K562 (cell line): ENCODE measurements at regions not wholly inside any gene's neighbourhood (a gene's known extent, or its start where the extent isn't known, plus 50 kb on each side); places are given as distances from the start of the nearest gene placed in this dataset.

Experiments
- ATAC-seq: fragments of 200-7000 bp; cut with Tn5 transposase; 3 replicates; pipeline ENCODE4 v1.9.1; 2020; ENCODE audit warnings: moderate library complexity
- BruUV-seq: library from RNA; stranded (reverse); fragments of 400-500 nt; replicated peaks from 2 replicates; lab custom pipeline; 2021; lab: Mats Ljungman, UMichigan
- CTCF ChIA-PET: fragments of 300-600 bp; formaldehyde crosslinking; extraction: SDS; loops from one replicate; lab custom pipeline; 2021; ENCODE audit warnings: low intra/inter-chr PET ratio; lab: Yijun Ruan, JAX
- POLR2A ChIA-PET: fragments of 300-600, 350-650 bp; sonication (Branson Sonifier 250); formaldehyde crosslinking; extraction: SDS; loops from one replicate; lab custom pipeline; 2021; ENCODE audit warnings: antibody characterized with exemption, inconsistent platforms; lab: Yijun Ruan, JAX
- DNase-seq, 4 experiments: peaks; one replicate each; pipeline versions ENCODE4 v3.0.0 to v3.0.0-alpha.2; 2011 to 2018; ENCODE audit warnings: low spot score in 3 of 4, mixed read lengths in 3 of 4; ENCODE audit errors: extremely low read depth in 1 of 4
- FAIRE-seq: peaks from 2 replicates; lab custom pipeline; 2011; peaks lifted over from hg19 to GRCh38; lab: Jason Lieb, UNC
- H2AFZ ChIP-seq: 2 replicates; pipeline ENCODE4 v1.6.0; 2011; ENCODE audit warnings: low read depth, low read length, control low read depth, inconsistent platforms
- H3K27ac ChIP-seq: fragments of 200-600 bp; 3 replicates; pipeline ENCODE4 v1.8.0; 2011; ENCODE audit warnings: low read depth, mild to moderate bottlenecking, control low read depth, inconsistent platforms, low read length, moderate library complexity, mixed read lengths; ENCODE audit errors: extremely low read depth
- H3K27me3 ChIP-seq, 2 experiments: fragments of 300-600 bp in 1 of 2; 2 replicates in 1 of 2; 3 replicates in 1 of 2; pipeline versions ENCODE4 v1.6.0 to v1.8.0; 2011; ENCODE audit warnings: inconsistent platforms in 2 of 2, low read length in 2 of 2, mild to moderate bottlenecking in 1 of 2, mixed read lengths in 1 of 2, moderate library complexity in 1 of 2; ENCODE audit not compliant: control insufficient read depth in 2 of 2, insufficient read depth in 2 of 2
- H3K36me3 ChIP-seq: fragments of 300-600 bp; 3 replicates; pipeline ENCODE4 v1.8.0; 2011; ENCODE audit warnings: mild to moderate bottlenecking, low read length, inconsistent platforms; ENCODE audit not compliant: control insufficient read depth, insufficient read depth
- H3K4me1 ChIP-seq, 2 experiments: fragments of 200-600 bp in 1 of 2; replicated peaks in 1 of 2; 2 replicates in 1 of 2; 3 replicates in 1 of 2; pipeline versions ENCODE4 v1.5.1 to v1.8.0; 2011; ENCODE audit warnings: inconsistent platforms in 2 of 2, low read length in 2 of 2, mild to moderate bottlenecking in 1 of 2, mixed read lengths in 1 of 2, moderate library complexity in 1 of 2; ENCODE audit not compliant: control insufficient read depth in 2 of 2, insufficient read depth in 2 of 2
- H3K4me2 ChIP-seq: 2 replicates; pipeline ENCODE4 v1.6.1; 2011; ENCODE audit warnings: low read length, control low read depth, inconsistent platforms, mixed read lengths; ENCODE audit not compliant: insufficient read depth
- H3K4me3 ChIP-seq: fragments of 200-600 bp; sonication (generic), shearing (Covaris generic); 2 replicates; pipeline ENCODE4 v1.5.1; 2016; ENCODE audit warnings: control low read depth, inconsistent platforms
- H3K79me2 ChIP-seq: fragments of 200-600 bp; 3 replicates; pipeline ENCODE4 v1.8.0; 2011; ENCODE audit warnings: low read length, inconsistent platforms; ENCODE audit not compliant: control insufficient read depth, insufficient read depth
- H3K9ac ChIP-seq, 2 experiments: 2 replicates each; pipeline versions ENCODE4 v1.6.0 to v1.6.1; 2011; ENCODE audit warnings: low read depth in 2 of 2, low read length in 2 of 2, control low read depth in 1 of 2, inconsistent platforms in 1 of 2, mild to moderate bottlenecking in 1 of 2, mixed read lengths in 1 of 2; ENCODE audit not compliant: insufficient read depth in 1 of 2
- H3K9me1 ChIP-seq: one replicate; pipeline ENCODE4 v1.6.0; 2011; ENCODE audit warnings: inconsistent platforms, mild to moderate bottlenecking, low read length, moderate library complexity; ENCODE audit not compliant: control insufficient read depth, insufficient read depth
- H3K9me3 ChIP-seq: replicated peaks from 2 replicates; pipeline ENCODE4 v1.5.1; 2011; ENCODE audit warnings: low read depth, low read length, inconsistent platforms; ENCODE audit not compliant: control insufficient read depth, insufficient read depth
- H4K20me1 ChIP-seq: replicated peaks from 2 replicates; pipeline ENCODE4 v1.6.1; 2011; ENCODE audit warnings: low read length, inconsistent platforms, mixed read lengths; ENCODE audit not compliant: control insufficient read depth, insufficient read depth
- ARID1B ChIP-seq: fragments of 450-650 bp; IDR thresholded peaks from 2 replicates; pipeline ENCODE4 v1.6.1; 2016; ENCODE audit warnings: antibody characterized with exemption, mild to moderate bottlenecking, inconsistent platforms
- CBX8 ChIP-seq: fragments of 200-600 bp; sonication (generic); IDR thresholded peaks from 2 replicates; pipeline ENCODE4 v1.6.1; 2012; ENCODE audit warnings: borderline replicate concordance, mixed run types, low read depth, mild to moderate bottlenecking, moderate library complexity, mixed read lengths, low read length, control low read depth, inconsistent platforms; ENCODE audit not compliant: poor library complexity, severe bottlenecking; ENCODE audit errors: extremely low read depth
- CHD4 ChIP-seq: fragments of 200-600 bp; sonication (generic); IDR thresholded peaks from 3 replicates; pipeline ENCODE4 v1.6.1; 2012; ENCODE audit warnings: low read depth, mild to moderate bottlenecking, mixed read lengths, low read length, inconsistent platforms; ENCODE audit not compliant: insufficient read depth, insufficient replicate concordance, poor library complexity, severe bottlenecking
- FOXP1 ChIP-seq: sonication (generic); formaldehyde crosslinking; IDR thresholded peaks from 2 replicates; pipeline ENCODE4 v1.8.0; 2022; ENCODE audit warnings: mild to moderate bottlenecking, missing genetic modification reagents
- HMG20B ChIP-seq: fragments of 250-450 bp; sonication (Bioruptor Pico); IDR thresholded peaks from 2 replicates; pipeline ENCODE4 v1.5.0; 2021; ENCODE audit warnings: mild to moderate bottlenecking
- KAT8 ChIP-seq: fragments of 450-650 bp; IDR thresholded peaks from 2 replicates; pipeline ENCODE4 v1.6.1; 2016; ENCODE audit warnings: low read depth, mild to moderate bottlenecking
- KDM5B ChIP-seq: fragments of 200-600 bp; sonication (generic); IDR thresholded peaks from 2 replicates; pipeline ENCODE4 v1.6.1; 2012; ENCODE audit warnings: low read depth, mild to moderate bottlenecking, moderate library complexity, low read length, control low read depth, inconsistent platforms; ENCODE audit not compliant: insufficient replicate concordance
- LCOR ChIP-seq: sonication (generic); formaldehyde crosslinking; IDR thresholded peaks from 2 replicates; pipeline ENCODE4 v1.8.0; 2022; ENCODE audit warnings: mild to moderate bottlenecking, missing genetic modification reagents
- NCOA1 ChIP-seq: fragments of 450-650 bp; IDR thresholded peaks from 2 replicates; pipeline ENCODE4 v1.6.1; 2016; ENCODE audit warnings: low read depth
- THRAP3 ChIP-seq: fragments of 450-650 bp; IDR thresholded peaks from 2 replicates; pipeline ENCODE4 v1.6.1; 2016; ENCODE audit warnings: mild to moderate bottlenecking, inconsistent platforms, borderline replicate concordance
- U2AF1 ChIP-seq: fragments of 200-400 bp; formaldehyde crosslinking; optimal IDR thresholded peaks from 2 replicates; pipeline ENCODE3; 2017; ENCODE audit warnings: mild to moderate bottlenecking, low read depth, low read length, moderate library complexity
- ZBTB49 ChIP-seq: sonication (generic); formaldehyde crosslinking; IDR thresholded peaks from 2 replicates; pipeline ENCODE4 v1.8.0; 2022; ENCODE audit warnings: missing genetic modification reagents, mild to moderate bottlenecking, borderline replicate concordance
- WGBS: fragments of 100-300 bp; shearing (Covaris generic); methylation state at CpG from one replicate; pipeline ENCODE4 v1.1.6; 2016; ENCODE audit warnings: low coverage, mixed read lengths; ENCODE audit not compliant: insufficient coverage; ENCODE audit errors: missing lambda C conversion rate; 5-methylcytosine and 5-hydroxymethylcytosine counted together
- in situ Hi-C: fragments of 300-500 bp; cut with MboI; formaldehyde crosslinking; loops from 4 replicates; pipeline ENCODE4 v1.15.0; 2018; ENCODE audit warnings: inconsistent platforms, mixed read lengths
- intact Hi-C: fragments of 100-400 bp; cut with micrococcal nuclease; formaldehyde crosslinking; loops from 2 replicates; pipeline ENCODE4 v1.14.2; 2022
- TF ChIP-seq, protein P1 (sequence below): fragments of 200-800 bp; sonication (Bioruptor generic); IDR thresholded peaks from 2 replicates; pipeline ENCODE4 v1.6.1; 2017; ENCODE audit warnings: missing genetic modification characterization, missing compliant biosample characterization
- TF ChIP-seq, protein P2 (sequence below): sonication (generic); formaldehyde crosslinking; IDR thresholded peaks from 2 replicates; pipeline ENCODE4 v1.8.1; 2023; ENCODE audit warnings: mild to moderate bottlenecking, missing genetic modification reagents

GRCh38 chr11:25615069-25615468 is 716.9 kb upstream of the ANO3 start (continued):
- TF ChIP-seq HMG20B (CRISPR knock-in tag) (no peak), U2AF1 (no peak)

GRCh38 chr11:25615841-25616240 is 716.1 kb upstream of the ANO3 start:
- Histone ChIP-seq H3K27ac (no peak overlapping the region), H3K36me3 (no peaks in the 10 kb centered on the region), H4K20me1 (no peaks in the 10 kb centered on the region), H2AFZ (no peak overlapping the region), H3K27me3 (no peaks in the 10 kb centered on the region), H3K4me1 (no peaks in the 10 kb centered on the region), H3K4me2 (no peak overlapping the region), H3K79me2 (no peaks in the 10 kb centered on the region), H3K4me3 (no peak overlapping the region), H3K9ac (no peak overlapping the region), H3K9me3 (no peaks in the 10 kb centered on the region), H3K9me1 (no peaks in the 10 kb centered on the region)
- FAIRE-seq = no peak
- CTCF ChIA-PET = no interaction called here
- 3% methylated on average over 2 of the region's 2 CpGs for WGBS
- BruUV-seq = no TSS peak
- intact Hi-C loops = no loop called here
- no peak for ATAC-seq
- DNase-seq = no peak
- in situ Hi-C loops = no loop called here
- POLR2A ChIA-PET = no interaction called here
- no peak for TF ChIP-seq HMG20B (CRISPR knock-in tag)
- TF ChIP-seq FOXP1 (CRISPR knock-in tag) = no peak
- TF ChIP-seq LCOR = no peak
- TF ChIP-seq, protein P1, sequence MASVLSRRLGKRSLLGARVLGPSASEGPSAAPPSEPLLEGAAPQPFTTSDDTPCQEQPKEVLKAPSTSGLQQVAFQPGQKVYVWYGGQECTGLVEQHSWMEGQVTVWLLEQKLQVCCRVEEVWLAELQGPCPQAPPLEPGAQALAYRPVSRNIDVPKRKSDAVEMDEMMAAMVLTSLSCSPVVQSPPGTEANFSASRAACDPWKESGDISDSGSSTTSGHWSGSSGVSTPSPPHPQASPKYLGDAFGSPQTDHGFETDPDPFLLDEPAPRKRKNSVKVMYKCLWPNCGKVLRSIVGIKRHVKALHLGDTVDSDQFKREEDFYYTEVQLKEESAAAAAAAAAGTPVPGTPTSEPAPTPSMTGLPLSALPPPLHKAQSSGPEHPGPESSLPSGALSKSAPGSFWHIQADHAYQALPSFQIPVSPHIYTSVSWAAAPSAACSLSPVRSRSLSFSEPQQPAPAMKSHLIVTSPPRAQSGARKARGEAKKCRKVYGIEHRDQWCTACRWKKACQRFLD = no peak
- TF ChIP-seq, protein P2, sequence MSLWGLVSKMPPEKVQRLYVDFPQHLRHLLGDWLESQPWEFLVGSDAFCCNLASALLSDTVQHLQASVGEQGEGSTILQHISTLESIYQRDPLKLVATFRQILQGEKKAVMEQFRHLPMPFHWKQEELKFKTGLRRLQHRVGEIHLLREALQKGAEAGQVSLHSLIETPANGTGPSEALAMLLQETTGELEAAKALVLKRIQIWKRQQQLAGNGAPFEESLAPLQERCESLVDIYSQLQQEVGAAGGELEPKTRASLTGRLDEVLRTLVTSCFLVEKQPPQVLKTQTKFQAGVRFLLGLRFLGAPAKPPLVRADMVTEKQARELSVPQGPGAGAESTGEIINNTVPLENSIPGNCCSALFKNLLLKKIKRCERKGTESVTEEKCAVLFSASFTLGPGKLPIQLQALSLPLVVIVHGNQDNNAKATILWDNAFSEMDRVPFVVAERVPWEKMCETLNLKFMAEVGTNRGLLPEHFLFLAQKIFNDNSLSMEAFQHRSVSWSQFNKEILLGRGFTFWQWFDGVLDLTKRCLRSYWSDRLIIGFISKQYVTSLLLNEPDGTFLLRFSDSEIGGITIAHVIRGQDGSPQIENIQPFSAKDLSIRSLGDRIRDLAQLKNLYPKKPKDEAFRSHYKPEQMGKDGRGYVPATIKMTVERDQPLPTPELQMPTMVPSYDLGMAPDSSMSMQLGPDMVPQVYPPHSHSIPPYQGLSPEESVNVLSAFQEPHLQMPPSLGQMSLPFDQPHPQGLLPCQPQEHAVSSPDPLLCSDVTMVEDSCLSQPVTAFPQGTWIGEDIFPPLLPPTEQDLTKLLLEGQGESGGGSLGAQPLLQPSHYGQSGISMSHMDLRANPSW (CRISPR knock-in tag) = no peak
- TF ChIP-seq ZBTB49 (CRISPR knock-in tag) = no peak
- no peak for TF ChIP-seq CHD4
- TF ChIP-seq NCOA1 = no peak
- no peak for TF ChIP-seq CBX8
- no peak for TF ChIP-seq THRAP3
- no peak for TF ChIP-seq KDM5B
- no peak for TF ChIP-seq KAT8
- TF ChIP-seq ARID1B = no peak
